PC-9 (cell line): ENCODE measurements at regions not wholly inside any gene's neighbourhood (a gene's known extent, or its start where the extent isn't known, plus 50 kb on each side); places are given as distances from the start of the nearest gene placed in this dataset.

Source experiments
- BruUV-seq: library from RNA; stranded (reverse); fragments of 400-500 nt; replicated peaks from 2 replicates; lab custom pipeline; 2021; lab: Mats Ljungman, UMichigan
- CTCF ChIA-PET: fragments of 300-600 bp; sonication (Branson Sonifier 250); formaldehyde crosslinking; loops from one replicate; lab custom pipeline; 2022; ENCODE audit warnings: antibody characterized with exemption; lab: Charles Lee
- POLR2A ChIA-PET: fragments of 300-600 bp; sonication (Branson Sonifier 250); formaldehyde crosslinking; loops from one replicate; lab custom pipeline; 2022; ENCODE audit warnings: antibody characterized with exemption; ENCODE audit not compliant: unreplicated experiment; lab: Charles Lee
- DNase-seq, 2 experiments: peaks; one replicate each; pipeline versions ENCODE4 v3.0.0 to v3.0.0-alpha.2; 2015 to 2022; ENCODE audit warnings: mixed read lengths in 1 of 2
- H2AFZ ChIP-seq: fragments of 200-600 bp; sonication (generic); 2 replicates; pipeline ENCODE4 v1.8.1; 2017; ENCODE audit warnings: antibody characterized with exemption
- H3F3A ChIP-seq: fragments of 200-600 bp; sonication (generic); 2 replicates; pipeline ENCODE4 v1.8.1; 2017; ENCODE audit warnings: antibody characterized with exemption, mild to moderate bottlenecking, low read depth; ENCODE audit not compliant: insufficient read depth
- H3K27ac ChIP-seq: fragments of 200-600 bp; sonication (generic); 2 replicates; pipeline ENCODE4 v1.6.1; 2016; ENCODE audit warnings: mixed run types
- H3K27me3 ChIP-seq: fragments of 200-600 bp; sonication (generic); 2 replicates; pipeline ENCODE4 v1.6.1; 2016; ENCODE audit warnings: low read depth, mixed run types; ENCODE audit not compliant: insufficient read depth
- H3K36me3 ChIP-seq: fragments of 200-600 bp; sonication (generic); 2 replicates; pipeline ENCODE4 v1.6.1; 2016; ENCODE audit warnings: low read depth, mixed run types
- H3K4me1 ChIP-seq: fragments of 200-600 bp; sonication (generic); replicated peaks from 2 replicates; pipeline ENCODE4 v1.6.1; 2016; ENCODE audit warnings: mixed run types; ENCODE audit not compliant: insufficient read depth
- H3K4me2 ChIP-seq: fragments of 200-600 bp; sonication (generic); 2 replicates; pipeline ENCODE4 v1.6.1; 2017; ENCODE audit warnings: mixed run types
- H3K4me3 ChIP-seq: fragments of 200-600 bp; sonication (generic); 2 replicates; pipeline ENCODE4 v1.6.1; 2016; ENCODE audit warnings: mixed run types
- H3K79me2 ChIP-seq: fragments of 200-600 bp; sonication (generic); 2 replicates; pipeline ENCODE4 v1.6.1; 2017; ENCODE audit warnings: low read depth, mixed run types
- H3K9me2 ChIP-seq: fragments of 200-600 bp; sonication (generic); 2 replicates; pipeline ENCODE4 v1.8.1; 2017; ENCODE audit warnings: mild to moderate bottlenecking; ENCODE audit not compliant: insufficient read depth
- H3K9me3 ChIP-seq: fragments of 200-600 bp; sonication (generic); 2 replicates; pipeline ENCODE4 v1.8.1; 2016; ENCODE audit warnings: low read depth; ENCODE audit not compliant: insufficient read depth
- H4K20me1 ChIP-seq: fragments of 200-600 bp; sonication (generic); 2 replicates; pipeline ENCODE4 v1.8.1; 2017; ENCODE audit not compliant: insufficient read depth
- EZH2 ChIP-seq: fragments of 200-600 bp; sonication (generic); IDR thresholded peaks from 2 replicates; pipeline ENCODE4 v1.8.0; 2017; ENCODE audit warnings: antibody characterized with exemption, low read depth
- intact Hi-C: fragments of 100-400 bp; cut with micrococcal nuclease; formaldehyde crosslinking; loops from one replicate; pipeline ENCODE4 v1.10.0; 2022; ENCODE audit not compliant: unreplicated experiment
- TF ChIP-seq, protein P1 (sequence below): fragments of 200-600 bp; sonication (generic); conservative IDR thresholded peaks from 2 replicates; pipeline ENCODE4 v1.6.1; 2017; ENCODE audit warnings: mixed run types, antibody characterized with exemption, mild to moderate bottlenecking, moderate library complexity

GRCh38 chr4:182189103-182189878, 53.9 kb upstream of the TENM3 start:
- Histone ChIP-seq H3K4me1 (no peaks in the 10 kb centered on the region), H3F3A (no peaks in the 10 kb centered on the region), H3K9me2 (no peaks in the 10 kb centered on the region), H2AFZ (no peak overlapping the region), H3K79me2 (no peaks in the 10 kb centered on the region), H3K9me3 (no peaks in the 10 kb centered on the region), H4K20me1 (no peaks in the 10 kb centered on the region), H3K4me3 (no peak overlapping the region), H3K4me2 (no peak overlapping the region), H3K27me3 (no peaks in the 10 kb centered on the region; the same call in 1 of the 2 replicates), H3K36me3 (no peaks in the 10 kb centered on the region), H3K27ac (no peak overlapping the region)
- DNase-seq, result no peak
- intact Hi-C loops, result no loop called here
- ChIA-PET POLR2A (no interaction called here), CTCF (no interaction called here)
- TF ChIP-seq EZH2, result no peak
- TF ChIP-seq, protein P1, sequence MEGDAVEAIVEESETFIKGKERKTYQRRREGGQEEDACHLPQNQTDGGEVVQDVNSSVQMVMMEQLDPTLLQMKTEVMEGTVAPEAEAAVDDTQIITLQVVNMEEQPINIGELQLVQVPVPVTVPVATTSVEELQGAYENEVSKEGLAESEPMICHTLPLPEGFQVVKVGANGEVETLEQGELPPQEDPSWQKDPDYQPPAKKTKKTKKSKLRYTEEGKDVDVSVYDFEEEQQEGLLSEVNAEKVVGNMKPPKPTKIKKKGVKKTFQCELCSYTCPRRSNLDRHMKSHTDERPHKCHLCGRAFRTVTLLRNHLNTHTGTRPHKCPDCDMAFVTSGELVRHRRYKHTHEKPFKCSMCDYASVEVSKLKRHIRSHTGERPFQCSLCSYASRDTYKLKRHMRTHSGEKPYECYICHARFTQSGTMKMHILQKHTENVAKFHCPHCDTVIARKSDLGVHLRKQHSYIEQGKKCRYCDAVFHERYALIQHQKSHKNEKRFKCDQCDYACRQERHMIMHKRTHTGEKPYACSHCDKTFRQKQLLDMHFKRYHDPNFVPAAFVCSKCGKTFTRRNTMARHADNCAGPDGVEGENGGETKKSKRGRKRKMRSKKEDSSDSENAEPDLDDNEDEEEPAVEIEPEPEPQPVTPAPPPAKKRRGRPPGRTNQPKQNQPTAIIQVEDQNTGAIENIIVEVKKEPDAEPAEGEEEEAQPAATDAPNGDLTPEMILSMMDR, result no peak
- BruUV-seq, result no TSS peak

DNA sequence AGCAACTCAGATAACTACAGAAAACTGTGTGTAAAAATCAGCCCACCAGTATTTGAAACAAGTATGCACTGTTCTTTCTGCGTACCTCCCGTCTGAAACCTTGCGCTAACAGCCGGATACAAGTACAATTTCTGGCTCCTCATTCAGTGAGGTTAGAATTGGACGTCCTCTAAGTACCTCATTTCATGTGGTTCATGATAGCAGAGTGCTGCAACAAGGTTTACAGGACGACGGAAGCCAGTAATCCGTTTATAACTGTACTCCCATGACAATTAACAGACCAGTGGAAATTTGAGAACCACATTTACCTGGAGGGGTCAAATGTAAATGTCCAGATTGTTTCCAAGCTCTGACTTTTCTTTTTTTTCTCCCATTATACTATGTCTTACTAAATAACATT, 52.9 kb upstream of the TENM3 start:
- no peak for TF ChIP-seq EZH2
- TF ChIP-seq, protein P1, result no peak
- intact Hi-C loops, result no loop called here

DNA sequence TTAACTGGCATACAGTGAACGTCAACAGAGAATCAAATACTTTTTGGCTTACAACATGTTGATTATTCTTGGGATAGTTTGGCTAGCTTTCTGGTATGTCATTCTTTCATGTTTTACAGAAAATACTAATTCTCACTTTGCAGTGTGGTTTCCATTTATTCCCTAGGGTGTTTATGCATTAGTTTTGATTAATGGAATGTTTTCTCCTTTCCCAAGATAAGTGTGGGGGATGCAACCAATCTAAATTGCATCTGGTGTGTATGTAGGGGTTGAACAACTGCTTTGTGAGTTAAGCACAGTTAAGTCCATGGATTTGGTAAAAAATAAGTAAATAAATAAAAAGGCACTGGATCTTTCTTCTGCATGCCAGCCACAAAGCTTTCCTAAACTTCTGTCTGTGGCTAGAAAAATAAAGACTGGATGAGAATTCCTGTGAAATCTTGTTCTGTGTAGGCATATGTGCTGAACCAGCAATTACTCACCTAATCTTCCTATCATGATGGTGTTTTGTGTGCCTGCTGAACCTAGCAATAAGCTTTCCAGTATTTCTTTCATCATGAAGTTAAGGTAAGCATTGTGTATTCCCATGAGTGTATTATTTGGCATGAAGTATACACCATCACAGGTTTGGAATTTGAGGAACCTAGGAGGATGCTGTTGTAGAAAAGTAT, 50.6 kb upstream of the TENM3 start:
- no peak overlapping the region for H3K4me3 ChIP-seq
- no peaks in the 10 kb centered on the region for H3K79me2 ChIP-seq
- H3K27ac ChIP-seq, result no peak overlapping the region
- no peaks in the 10 kb centered on the region for H4K20me1 ChIP-seq
- no TSS peak for BruUV-seq
- H3K27me3 ChIP-seq, result peaks cover 5% of the 10 kb centered on the region; the same call in 1 of the 2 replicates
- no peaks in the 10 kb centered on the region for H3K9me2 ChIP-seq
- no peaks in the 10 kb centered on the region for H3K4me1 ChIP-seq
- H2AFZ ChIP-seq, result no peak overlapping the region
- no peaks in the 10 kb centered on the region for H3F3A ChIP-seq
- POLR2A ChIA-PET, result no interaction called here
- intact Hi-C loops, result no loop called here
- no peak overlapping the region for H3K4me2 ChIP-seq
- CTCF ChIA-PET, result no interaction called here
- no peaks in the 10 kb centered on the region for H3K36me3 ChIP-seq
- H3K9me3 ChIP-seq, result no peaks in the 10 kb centered on the region
- DNase-seq, result no peak
- TF ChIP-seq, protein P1, result no peak
- no peak for TF ChIP-seq EZH2

More for the DNA sequence above, 52.9 kb upstream of the TENM3 start:
- Histone ChIP-seq H2AFZ (no peak overlapping the region), H3F3A (no peaks in the 10 kb centered on the region), H3K79me2 (no peaks in the 10 kb centered on the region), H3K4me2 (no peak overlapping the region), H3K9me2 (no peaks in the 10 kb centered on the region), H3K27ac (no peak overlapping the region), H3K4me3 (no peak overlapping the region), H3K36me3 (no peaks in the 10 kb centered on the region), H3K9me3 (no peaks in the 10 kb centered on the region), H4K20me1 (no peaks in the 10 kb centered on the region), H3K4me1 (no peaks in the 10 kb centered on the region), H3K27me3 (no peaks in the 10 kb centered on the region; the same call in 1 of the 2 replicates)
- CTCF ChIA-PET, result no interaction called here
- POLR2A ChIA-PET, result no interaction called here
- no TSS peak for BruUV-seq
- DNase-seq, result no peak
